ENCODE measurements at regions not wholly inside any gene's neighbourhood (a gene's known extent, or its start where the extent isn't known, plus 50 kb on each side); places are given as distances from the start of the nearest gene placed in this dataset.

DNA sequence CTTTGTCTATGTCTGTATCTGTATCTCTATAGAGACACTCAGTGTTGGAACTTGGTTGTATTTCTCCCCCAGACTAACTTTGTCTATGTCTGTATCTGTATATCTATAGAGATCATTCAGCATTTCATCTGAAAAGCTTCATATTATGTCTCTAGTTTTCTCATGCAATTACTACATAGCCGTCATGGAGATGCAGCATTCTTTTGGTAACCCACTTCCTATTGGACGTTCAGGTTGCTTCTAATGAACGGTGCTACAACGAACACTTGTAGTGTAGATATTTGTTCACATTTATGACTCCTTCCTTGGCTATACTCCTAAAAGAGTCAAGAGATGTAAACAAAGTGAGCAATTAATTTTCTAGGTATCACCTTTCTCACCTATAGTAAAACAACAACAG lies 81.5 kb upstream of the KCNA1 start:
- TF ChIP-seq, protein P1, sequence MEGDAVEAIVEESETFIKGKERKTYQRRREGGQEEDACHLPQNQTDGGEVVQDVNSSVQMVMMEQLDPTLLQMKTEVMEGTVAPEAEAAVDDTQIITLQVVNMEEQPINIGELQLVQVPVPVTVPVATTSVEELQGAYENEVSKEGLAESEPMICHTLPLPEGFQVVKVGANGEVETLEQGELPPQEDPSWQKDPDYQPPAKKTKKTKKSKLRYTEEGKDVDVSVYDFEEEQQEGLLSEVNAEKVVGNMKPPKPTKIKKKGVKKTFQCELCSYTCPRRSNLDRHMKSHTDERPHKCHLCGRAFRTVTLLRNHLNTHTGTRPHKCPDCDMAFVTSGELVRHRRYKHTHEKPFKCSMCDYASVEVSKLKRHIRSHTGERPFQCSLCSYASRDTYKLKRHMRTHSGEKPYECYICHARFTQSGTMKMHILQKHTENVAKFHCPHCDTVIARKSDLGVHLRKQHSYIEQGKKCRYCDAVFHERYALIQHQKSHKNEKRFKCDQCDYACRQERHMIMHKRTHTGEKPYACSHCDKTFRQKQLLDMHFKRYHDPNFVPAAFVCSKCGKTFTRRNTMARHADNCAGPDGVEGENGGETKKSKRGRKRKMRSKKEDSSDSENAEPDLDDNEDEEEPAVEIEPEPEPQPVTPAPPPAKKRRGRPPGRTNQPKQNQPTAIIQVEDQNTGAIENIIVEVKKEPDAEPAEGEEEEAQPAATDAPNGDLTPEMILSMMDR (IDR thresholded peaks at IDR 0.05; ENCODE audit: unreplicated experiment) = no peak
- Mint-ChIP-seq H3K9me3 (ENCODE audit: low read depth, unreplicated experiment) (no peaks in the 10 kb centered on the region), H3K27ac (ENCODE audit: unreplicated experiment) (no peak overlapping the region), H3K36me3 (ENCODE audit: insufficient read depth, unreplicated experiment) (no peaks in the 10 kb centered on the region), H3K4me3 (ENCODE audit: low read depth, unreplicated experiment) (no peak overlapping the region), H3K27me3 (ENCODE audit: unreplicated experiment) (peaks cover 89% of the 10 kb centered on the region), H3K4me1 (ENCODE audit: low read depth, unreplicated experiment) (no peaks in the 10 kb centered on the region)
- DNase-seq = no peak
- intact Hi-C loops (cut with micrococcal nuclease; ENCODE audit: unreplicated experiment) = no loop called here
- CTCF ChIA-PET = no interaction called here
- BruUV-seq (replicated peaks) = no TSS peak

DNA sequence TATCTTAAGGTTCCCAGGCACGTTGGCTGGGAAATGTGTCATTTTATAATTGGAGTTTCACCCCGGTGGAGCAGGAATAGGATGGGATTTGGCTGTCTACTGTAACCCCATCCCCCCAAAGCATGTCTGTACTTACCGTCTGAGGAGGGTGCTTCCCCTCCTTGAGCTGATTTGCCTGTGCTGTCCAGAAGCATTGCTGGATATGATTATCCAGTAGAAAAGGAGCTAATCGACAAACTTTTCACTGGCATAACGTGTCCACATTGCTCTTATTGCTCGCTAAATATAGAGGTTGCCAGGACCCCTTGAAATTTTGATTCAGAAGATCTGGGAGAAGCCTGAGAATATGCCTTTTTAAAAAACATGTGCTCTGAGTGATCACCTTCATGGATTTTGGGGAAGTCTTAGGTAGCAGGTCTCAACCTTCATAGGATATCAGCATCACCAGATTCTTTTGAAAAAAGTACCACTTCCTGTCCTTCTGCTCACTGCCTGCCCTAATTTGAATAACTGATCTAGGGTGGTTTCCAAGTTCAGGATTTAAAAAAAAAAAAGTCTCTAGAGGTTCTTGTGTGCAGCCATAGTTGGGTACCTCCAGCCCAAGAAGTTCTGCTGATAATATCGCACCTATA lies 80.4 kb upstream of the KCNA1 start:
- no peaks in the 10 kb centered on the region for H3K4me1 Mint-ChIP-seq (ENCODE audit: low read depth, unreplicated experiment)
- no peak overlapping the region for H3K4me3 Mint-ChIP-seq (ENCODE audit: low read depth, unreplicated experiment)
- no peaks in the 10 kb centered on the region for H3K36me3 Mint-ChIP-seq (ENCODE audit: insufficient read depth, unreplicated experiment)
- TF ChIP-seq, protein P1 (IDR thresholded peaks at IDR 0.05; ENCODE audit: unreplicated experiment) = no peak
- no peaks in the 10 kb centered on the region for H3K9me3 Mint-ChIP-seq (ENCODE audit: low read depth, unreplicated experiment)
- no peak overlapping the region for H3K27ac Mint-ChIP-seq (ENCODE audit: unreplicated experiment)
- DNase-seq = no peak
- intact Hi-C loops (cut with micrococcal nuclease; ENCODE audit: unreplicated experiment) = no loop called here
- peaks cover 92% of the 10 kb centered on the region for H3K27me3 Mint-ChIP-seq (ENCODE audit: unreplicated experiment)
- no TSS peak for BruUV-seq (replicated peaks)
- CTCF ChIA-PET = no interaction called here

DNA sequence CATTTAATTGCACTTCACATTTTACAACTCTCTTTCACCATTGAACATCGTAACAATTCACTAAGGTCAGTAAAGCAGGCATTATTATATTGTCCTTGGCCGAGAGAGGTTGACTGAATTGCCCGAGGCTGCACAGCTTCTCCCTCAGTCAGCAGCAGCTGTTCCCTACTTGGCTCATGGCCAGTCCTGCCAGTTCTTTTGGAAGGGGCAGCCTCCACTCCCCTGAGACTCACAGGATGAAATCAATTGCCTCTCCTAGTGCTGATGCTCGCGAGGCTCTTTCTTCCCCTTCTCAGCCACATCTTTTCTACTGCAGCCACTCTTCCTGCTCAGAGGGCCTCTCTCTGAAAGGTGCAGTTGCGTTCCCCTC lies 79.9 kb upstream of the KCNA1 start:
- no peaks in the 10 kb centered on the region for H3K36me3 Mint-ChIP-seq (ENCODE audit: insufficient read depth, unreplicated experiment)
- intact Hi-C loops (cut with micrococcal nuclease; ENCODE audit: unreplicated experiment) = no loop called here
- no peak overlapping the region for H3K4me3 Mint-ChIP-seq (ENCODE audit: low read depth, unreplicated experiment)
- BruUV-seq (replicated peaks) = no TSS peak
- no peaks in the 10 kb centered on the region for H3K9me3 Mint-ChIP-seq (ENCODE audit: low read depth, unreplicated experiment)
- TF ChIP-seq, protein P1 (IDR thresholded peaks at IDR 0.05; ENCODE audit: unreplicated experiment) = no peak
- no peaks in the 10 kb centered on the region for H3K4me1 Mint-ChIP-seq (ENCODE audit: low read depth, unreplicated experiment)
- no peak overlapping the region for H3K27ac Mint-ChIP-seq (ENCODE audit: unreplicated experiment)
- peaks cover 92% of the 10 kb centered on the region for H3K27me3 Mint-ChIP-seq (ENCODE audit: unreplicated experiment)
- CTCF ChIA-PET = no interaction called here
- DNase-seq = no peak

DNA sequence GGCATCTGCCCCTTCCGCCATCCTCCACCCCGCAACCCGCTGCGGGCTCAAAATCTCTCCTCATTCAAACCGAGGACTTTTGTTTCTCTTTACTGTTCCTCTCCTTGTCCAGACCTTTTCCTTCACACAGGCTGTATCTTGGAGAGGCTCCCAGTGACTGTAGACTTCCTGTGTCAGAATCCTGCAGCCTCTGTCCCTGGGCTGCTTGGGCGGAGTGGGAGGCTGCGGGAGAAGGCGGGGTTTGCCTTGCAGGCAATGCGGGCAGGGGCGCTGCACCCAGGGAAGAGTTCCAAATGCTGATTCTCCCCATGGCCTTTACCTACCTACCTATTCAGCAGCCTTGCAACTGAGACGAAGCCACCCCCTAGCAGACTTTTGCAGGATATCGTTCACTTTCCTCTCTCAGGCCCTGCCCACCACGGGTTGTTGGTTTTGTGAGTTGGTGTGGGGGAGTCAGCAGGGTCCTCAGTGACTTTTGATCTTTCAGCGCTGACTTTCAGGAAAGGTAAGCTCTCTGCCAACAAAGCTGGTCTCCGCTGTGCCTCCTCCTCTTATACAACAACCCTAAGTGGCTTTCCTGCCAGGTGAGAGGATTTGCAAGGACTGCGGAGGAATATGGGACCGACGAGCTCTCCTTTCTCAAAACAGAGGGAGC lies 79.0 kb upstream of the KCNA1 start:
- no peaks in the 10 kb centered on the region for H3K9me3 Mint-ChIP-seq (ENCODE audit: low read depth, unreplicated experiment)
- TF ChIP-seq, protein P1 (IDR thresholded peaks at IDR 0.05; ENCODE audit: unreplicated experiment) = no peak
- no peak overlapping the region for H3K4me3 Mint-ChIP-seq (ENCODE audit: low read depth, unreplicated experiment)
- no peak overlapping the region for H3K27ac Mint-ChIP-seq (ENCODE audit: unreplicated experiment)
- BruUV-seq (replicated peaks) = no TSS peak
- CTCF ChIA-PET = no interaction called here
- intact Hi-C loops (cut with micrococcal nuclease; ENCODE audit: unreplicated experiment) = no loop called here
- H3K4me1 Mint-ChIP-seq (ENCODE audit: low read depth, unreplicated experiment) = no peaks in the 10 kb centered on the region
- H3K36me3 Mint-ChIP-seq (ENCODE audit: insufficient read depth, unreplicated experiment) = no peaks in the 10 kb centered on the region
- peaks cover 91% of the 10 kb centered on the region for H3K27me3 Mint-ChIP-seq (ENCODE audit: unreplicated experiment)
- DNase-seq = no peak

Data from Calu3 (cell line).